ENCODE measurements at regions not wholly inside any gene's neighbourhood (a gene's known extent, or its start where the extent isn't known, plus 50 kb on each side); places are given as distances from the start of the nearest gene placed in this dataset.

DNA sequence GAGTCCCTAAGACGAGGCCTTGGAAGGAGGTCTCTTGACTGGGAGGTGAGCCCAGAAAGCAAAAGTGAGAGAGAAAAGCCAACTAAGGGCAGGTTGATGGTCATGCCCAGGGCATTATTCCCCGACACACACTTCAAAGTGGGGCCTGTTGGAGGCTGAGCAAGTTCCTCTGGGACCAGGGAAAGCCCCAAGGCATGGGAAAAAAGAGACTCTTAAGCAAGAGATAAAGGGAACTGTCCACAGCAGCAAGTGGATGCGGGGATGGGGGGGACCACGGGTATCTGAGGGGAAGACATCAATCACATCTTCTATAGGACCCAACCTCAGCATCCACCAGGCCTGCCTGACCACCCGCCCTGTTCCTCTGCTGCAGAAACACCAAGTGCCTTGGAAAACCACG, 119.9 kb upstream of the MAFB start:
- DNase-seq (ENCODE audit: low read depth), result no peak

DNA sequence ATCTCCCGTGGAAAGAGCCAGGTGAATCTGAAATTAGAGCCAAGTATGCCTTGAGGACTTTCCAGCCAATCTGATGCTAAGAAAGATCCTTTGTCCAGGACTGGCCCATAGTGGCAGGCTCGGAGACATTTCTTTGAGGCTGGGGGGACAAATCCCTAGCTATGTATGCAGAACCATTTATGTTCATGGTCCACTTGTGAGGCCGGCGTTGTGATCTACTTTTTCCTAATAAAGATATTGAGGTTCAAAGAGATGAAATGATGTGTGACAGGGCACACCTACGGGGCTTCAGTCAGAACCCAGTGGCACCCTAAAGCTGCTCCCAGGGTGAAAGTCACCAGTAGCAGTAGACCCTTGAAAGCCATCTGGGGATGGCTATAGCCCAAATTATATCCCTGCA, 120.3 kb upstream of the MAFB start:
- DNase-seq (ENCODE audit: low read depth), result no peak

DNA sequence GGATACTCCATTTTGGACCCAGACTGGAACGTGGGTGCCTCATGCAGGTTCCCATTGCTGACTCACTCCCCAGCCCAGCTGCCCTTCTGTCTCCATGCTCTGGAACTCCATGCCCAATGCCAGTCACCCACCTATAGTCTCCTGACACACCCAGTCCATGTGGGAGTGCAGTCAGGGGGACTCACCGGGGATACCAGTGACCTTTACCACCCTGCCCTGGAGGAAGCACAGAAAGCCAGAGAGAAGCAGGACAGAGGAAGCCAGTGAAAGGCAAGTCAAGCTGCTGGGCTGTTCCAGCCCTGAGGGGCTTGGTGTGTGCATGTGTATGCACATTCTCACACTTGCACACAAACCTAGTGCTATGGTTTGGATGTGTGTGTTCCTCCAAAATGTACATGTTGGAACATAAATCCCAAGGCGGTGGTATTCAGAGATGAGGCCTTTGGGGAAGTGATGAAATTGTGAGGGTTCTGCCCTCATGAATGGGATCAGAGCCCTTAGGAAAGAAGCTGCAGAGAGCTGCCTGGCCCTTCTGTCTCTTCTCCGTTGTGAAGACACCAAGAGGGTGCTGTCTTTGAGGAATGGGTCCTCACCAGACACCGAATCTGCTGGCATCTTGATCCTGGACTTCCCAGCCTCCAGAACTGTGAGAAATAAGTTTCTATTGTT, 121.4 kb upstream of the MAFB start:
- no peak for DNase-seq (ENCODE audit: low read depth)

DNA sequence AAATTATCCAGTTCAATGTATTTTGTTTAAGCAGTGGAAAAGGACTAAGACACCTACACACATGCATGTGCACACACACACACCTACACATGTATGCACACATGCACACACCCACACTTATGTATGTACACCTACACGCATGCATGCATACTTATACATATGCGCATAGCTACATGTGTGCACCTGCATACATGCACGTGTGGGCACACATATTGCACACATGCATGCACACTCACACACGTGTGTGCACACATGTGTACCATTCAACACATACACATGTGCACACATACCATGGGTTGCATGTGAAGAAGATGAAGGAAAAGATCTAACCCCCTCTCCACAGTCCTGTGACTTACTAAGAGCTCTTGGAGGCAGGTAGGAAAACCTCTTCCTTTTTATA, 122.0 kb upstream of the MAFB start:
- DNase-seq (ENCODE audit: low read depth), result no peak

DNA sequence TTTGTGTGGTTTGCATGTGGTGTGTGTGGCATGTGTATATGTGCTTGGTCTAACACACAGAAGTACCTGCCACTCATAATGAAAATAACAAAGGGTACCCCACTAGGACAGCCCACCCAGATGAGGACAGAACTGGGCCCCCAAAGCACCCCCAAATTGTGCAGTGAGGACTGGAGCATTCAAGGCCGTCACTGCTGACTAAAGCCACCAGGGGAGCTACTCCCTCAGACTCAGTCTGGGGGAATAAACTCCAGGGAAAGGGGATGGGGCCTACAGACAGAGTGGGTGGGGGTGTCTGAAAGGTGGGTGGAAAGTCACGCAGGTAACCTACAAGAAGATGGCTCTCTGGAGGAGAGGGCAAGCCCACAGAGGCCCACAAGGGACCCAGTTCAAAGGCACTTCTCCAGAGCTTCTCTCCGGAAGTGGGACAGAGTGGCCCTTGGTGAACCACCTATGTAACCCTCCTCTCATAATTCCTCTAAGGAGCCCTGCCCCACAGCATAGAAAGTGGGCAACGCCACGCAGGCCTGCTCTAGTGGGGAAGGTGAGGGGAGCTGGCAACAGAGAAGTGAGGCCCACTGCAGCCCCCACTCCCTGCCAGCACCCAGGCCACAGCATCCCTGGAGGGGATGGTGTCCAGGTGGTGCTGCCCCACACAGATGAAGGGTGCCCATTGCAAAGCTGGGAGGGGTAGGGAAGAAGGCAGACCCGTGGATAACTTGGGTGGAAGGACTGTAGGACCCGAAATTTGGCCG, 122.8 kb upstream of the MAFB start:
- no peak for DNase-seq (ENCODE audit: low read depth)

DNA sequence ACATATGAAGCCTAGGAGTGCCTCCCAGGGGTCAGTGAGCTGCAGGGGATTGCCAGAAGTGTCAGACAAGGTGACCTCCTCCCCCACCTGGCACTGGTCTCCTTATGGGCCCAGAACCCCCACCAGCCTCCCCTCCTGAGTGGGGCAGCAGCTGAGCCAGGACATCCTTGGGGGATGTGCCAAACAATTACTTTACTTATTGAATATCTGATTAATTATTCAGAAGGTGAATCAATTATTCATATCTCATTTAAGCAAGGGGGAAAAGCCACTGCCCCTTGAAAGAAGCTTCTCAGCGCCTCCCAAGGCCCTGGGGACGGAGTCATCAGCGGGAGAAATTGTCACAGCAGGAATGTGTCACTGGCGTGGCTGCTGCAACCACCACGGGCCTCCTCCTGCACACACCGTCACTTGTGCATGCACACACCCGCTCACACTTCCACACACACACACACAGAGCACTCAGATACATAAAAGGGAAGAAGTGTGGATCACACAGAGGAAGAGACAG, 123.4 kb upstream of the MAFB start:
- no peak for DNase-seq (ENCODE audit: low read depth)

DNA sequence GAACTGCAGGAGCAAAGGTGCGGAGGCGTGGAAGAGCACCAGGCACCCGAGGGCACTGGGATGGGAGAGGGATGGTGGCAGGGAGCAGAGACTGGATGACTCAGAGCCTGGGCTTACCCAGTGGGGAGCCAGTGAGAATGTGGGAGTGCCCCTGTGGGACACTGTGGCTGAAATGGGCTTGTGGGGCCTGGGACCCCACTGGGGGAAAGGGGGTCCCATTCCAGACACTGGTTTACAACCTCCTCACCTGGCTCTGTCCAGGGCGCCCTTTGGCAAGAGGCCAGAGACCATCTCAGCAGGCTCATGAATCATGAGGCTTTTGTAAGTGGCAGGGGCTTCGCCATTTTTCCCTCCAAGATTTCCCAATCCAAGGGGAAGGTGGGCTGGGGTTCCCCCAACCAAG, 124.0 kb upstream of the MAFB start:
- no peak for DNase-seq (ENCODE audit: low read depth)

DNA sequence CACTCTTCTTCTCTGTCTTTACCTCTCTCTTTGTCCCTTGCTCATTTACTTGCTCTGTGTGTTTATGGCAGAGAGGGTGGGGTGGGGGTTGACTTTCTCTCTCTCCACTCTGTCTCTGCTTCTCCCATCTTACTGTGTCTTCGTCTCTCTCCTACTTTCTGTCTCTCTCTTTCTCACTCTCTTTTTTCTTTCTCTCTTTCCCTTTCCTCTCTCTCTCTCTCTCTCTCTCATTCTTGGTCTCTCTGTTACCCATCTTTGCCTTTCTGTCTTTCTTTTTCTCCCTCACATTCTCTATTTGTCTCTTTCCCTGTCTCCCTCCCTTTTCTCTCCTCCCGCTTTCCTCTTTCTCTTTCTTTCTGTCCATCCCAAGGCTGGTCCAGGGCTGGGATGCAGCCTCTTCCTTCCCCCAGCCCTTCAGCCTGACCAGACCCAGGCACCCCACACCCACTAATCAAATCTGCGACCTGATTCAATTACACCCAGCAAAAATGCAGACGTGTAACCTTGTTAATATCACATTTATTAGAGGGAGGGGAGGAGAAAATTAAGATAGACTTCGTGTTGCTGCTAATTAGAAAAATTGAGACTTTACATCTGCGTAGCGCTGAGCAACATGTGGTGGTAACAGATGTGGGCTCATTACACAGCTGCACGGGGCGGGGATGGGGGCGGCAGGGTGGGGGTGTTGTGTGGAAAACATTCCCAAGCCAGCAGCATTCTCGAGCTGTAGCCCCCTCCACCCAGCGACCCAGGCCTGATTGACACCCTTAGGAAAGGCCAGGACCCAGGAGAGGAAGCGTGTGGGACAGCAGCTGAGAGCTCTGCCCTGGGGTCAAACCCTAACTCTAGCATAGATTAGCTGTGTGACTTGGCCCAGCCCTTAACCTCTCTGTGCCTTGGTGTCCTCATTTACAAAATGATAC, 124.9 kb upstream of the MAFB start:
- no peak for DNase-seq (ENCODE audit: low read depth)

DNA sequence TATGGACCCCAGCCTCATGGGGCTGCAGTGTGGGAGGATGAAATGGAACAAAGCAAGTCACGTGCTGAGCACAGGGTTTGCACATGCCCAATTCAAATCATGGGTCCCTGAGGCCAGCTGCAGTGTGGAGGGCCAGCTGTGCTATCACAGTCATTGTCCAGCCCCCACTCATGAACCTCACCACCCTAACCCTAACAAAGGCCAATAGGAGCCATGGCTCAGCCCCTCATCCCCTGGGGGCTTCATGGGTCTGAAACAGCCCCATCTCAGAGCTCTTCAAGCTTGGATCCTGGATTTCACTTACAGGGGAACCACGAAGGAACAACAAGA, 125.6 kb upstream of the MAFB start:
- no peak for DNase-seq (ENCODE audit: low read depth)

DNA sequence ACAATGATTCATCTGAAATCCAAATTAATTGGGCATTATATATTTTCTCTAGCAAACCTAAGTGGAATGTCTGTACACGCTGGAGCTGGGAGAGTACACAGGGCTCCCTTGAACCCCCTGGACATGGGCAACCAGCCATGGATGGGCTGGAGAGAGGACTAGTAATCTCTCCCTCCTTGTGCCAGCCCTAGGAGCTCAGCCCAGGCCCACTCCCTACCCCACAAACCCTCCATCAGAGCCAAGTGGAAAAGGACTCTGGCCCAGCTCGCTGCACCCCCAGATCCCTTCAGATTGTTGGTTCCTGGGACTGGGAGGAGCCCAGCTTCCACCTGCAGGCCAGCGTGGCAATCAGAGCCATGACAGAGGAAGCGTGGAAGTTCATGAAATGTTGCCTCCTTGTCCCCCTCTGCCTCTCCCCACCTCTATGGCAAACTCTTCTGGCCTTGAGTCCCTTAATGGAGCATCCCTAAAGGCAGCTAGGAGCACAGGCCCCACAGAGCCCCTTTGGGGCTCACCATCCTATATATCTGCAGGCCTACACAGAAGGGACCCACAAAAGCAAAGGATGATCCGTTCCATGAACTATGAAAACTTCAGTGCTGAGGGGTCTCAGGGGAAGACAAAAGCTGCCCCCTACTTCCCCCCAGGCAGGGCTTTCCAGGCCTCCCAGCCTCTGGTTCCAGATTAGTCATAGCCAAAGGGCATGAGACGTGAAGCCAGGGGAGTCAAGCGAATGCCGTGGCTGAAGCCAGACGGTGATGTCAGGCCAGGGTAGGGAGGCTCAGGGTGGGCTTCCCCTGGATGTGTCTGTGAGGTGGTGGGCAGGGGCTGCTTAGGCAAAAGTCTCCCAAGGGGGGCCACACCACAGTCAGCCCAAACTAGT, 126.4 kb upstream of the MAFB start:
- no peak for DNase-seq (ENCODE audit: low read depth)

DNA sequence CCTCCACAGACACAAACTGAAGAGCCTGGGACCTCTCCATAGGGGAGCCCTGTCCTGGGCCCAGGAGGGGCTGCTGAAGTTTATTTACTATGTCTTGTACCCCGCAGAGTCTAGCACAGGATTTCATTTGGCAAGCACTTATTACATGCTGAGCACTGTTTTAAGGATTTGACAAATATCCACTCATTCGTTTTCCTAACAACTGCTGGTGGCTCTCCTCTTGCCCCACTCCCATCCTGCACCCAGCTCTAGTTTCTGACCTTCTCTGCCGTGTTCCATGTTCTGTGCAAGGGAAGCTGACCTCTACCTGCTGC, 127.0 kb upstream of the MAFB start:
- DNase-seq (ENCODE audit: low read depth), result no peak

DNA sequence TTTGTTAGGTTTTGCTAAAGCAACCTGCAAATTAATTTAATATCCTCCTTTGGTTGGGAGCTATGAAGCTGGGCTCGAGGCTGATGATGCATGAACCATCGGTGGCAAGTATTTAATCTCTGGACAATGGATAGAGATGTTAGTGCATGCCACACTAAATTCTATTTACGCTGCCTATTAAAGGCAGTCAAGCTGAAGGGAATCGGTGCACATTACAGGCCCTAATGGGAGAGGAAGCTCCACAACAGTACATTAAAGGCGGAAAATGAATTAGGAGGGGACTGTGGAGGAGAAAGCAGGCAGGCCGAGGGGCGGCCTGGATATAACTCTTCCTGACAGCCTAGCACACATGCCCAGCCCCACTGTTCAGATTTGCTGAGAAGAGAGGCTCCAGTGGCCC, 132.4 kb upstream of the MAFB start:
- no peak for DNase-seq (ENCODE audit: low read depth)

DNA sequence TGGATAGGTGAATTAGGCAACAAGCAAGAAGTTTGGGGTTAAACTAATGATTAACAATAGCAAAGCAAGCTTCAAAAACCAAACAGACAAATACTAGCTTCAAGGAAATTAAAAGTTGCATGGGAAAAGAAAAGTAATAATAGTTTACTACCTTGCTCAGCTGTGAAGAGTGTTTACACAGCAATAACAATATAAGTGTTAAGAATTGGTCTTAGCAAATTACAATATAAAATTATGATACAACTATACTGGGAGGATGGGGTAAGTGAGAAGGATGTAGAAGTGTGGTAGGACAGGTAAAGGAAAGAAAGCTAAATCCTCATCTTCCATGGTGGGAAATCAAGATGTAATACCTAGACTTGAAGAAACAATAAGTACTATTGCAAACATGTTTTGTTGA, 137.7 kb upstream of the MAFB start:
- DNase-seq (ENCODE audit: low read depth), result no peak

DNA sequence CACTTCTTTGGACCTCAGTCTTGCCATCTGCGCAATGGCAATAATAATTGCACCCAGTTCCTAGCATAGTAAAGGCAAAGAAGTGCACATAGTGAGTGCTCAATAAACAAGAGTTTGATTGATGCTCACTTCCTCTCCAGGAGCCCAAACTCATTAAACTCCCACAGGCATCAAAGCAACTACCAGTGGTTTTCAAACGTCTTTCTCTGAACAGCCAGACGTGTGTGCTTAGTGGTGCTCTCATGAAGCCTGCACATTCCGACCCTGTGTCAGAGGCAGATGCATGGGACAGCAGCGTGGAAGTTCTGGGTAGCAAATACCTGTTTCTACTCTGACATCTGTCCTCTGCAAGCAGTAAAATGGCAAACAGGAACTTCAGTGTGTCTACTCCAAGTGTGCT, 146.3 kb upstream of the MAFB start:
- DNase-seq (ENCODE audit: low read depth), result no peak

DNA sequence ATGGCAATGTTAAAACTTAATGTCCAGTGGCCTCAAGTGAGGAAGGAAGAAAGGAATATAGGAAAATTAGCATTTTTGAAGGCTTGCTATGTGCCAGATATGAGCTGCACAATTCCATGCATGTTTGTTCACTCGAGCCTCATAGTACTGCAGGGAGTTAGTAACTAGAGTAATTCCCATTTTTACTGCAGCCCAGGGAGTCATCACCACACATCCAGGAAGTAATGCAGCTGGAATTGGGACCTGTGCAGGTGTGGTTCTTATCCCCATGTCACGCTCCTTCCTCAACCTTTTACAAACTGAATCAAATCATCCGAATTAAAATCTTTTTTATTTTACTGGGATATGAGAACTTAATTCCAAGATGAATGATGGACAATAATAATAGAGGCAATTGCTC, 149.5 kb upstream of the MAFB start:
- no peak for DNase-seq (ENCODE audit: low read depth)

DNA sequence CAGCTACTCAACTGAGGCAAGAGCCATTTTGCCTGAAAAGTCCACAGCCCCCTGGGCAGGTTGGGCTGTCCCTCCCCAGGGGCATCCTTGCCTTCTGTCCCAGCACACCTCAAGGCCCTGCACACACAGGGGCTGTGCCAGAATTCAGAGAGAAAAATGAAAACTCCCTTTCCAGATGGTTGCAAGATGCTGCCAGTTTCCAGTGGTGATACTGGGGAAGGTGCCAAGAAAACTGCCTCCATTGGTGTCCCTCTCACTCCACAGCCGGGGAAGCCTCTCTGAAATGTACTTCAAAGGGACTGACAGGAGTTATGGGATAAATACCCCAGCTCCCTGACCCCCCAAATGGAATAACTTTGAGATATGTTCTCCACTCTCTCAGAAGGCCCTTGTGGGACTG, 154.2 kb upstream of the MAFB start:
- DNase-seq (ENCODE audit: low read depth), result no peak

DNA sequence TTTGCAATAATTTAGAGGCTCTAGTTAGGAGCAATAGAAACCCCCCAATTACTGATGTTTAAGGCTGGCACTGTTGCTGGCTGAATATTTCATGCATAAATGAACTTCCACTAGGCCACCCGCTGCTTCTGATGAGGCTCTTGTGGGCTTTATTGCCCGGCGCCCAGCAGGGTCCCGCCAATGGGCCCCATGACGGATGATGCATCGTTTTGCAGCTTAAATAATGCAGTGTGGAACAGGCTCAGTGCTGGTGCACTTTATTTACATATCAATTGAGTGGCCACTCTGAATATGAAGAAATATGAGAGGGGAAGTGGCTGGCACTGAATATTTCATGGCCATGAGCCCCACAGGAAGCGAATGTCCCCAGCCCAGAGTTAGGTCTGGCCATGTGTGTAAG, 155.3 kb upstream of the MAFB start:
- DNase-seq (ENCODE audit: low read depth), result no peak

DNA sequence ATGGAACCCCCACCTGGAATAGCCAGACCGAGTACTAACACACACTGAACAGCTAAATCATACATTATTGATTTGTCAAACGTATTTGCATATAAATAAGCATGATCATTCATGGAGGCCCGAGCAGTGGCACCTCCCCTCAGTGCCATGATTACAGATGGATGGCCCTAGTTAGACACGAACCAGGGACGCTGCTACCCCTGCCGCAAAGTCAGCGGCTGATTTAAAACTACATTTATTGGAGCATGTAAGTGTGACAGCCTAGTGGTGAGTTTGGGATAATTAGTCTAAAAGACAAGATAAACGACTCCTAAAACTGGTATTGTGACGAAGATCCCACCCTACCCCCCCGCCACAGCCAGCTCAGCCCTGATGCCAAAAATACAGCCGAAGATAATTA, 159.1 kb upstream of the MAFB start:
- no peak for DNase-seq (ENCODE audit: low read depth)

DNA sequence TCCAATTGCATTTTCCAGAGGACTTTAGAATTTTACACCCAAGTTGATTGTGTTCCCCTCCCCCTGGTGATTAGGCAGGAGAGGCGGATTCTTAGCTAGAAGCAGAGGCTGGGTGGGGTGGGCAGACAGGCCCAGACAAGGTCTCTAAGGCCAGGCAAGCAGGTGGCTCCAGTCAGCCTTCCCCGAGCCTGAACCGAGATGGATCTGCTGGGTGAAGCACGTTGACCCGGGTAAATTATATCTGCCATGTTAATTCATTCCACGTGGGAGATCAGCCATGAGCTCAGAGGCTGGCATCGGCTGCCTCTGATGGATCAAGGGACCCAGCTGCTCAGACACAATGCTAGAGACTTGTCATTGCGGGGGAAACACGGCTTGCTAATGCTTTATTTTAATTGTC, 159.5 kb upstream of the MAFB start:
- no peak for DNase-seq (ENCODE audit: low read depth)

DNA sequence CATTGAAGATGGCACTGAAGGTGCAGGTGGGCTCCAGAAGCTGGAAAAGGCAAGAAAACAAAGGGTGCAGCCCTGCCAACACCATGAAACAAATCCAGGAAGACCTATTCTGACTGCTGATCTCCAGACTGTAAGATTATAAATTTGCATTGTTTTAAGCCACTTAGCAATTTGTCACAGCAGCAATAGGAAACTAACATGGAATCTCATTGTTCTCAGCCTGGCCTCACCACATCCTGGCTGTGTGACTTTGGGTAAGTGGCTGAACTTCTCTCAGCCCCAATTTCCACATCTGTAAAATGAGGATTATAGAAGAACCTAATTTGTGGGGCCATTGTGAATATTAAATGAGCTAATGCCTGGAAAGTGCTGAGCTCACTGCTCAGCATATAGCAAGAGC, 160.4 kb upstream of the MAFB start:
- no peak for DNase-seq (ENCODE audit: low read depth)

DNA sequence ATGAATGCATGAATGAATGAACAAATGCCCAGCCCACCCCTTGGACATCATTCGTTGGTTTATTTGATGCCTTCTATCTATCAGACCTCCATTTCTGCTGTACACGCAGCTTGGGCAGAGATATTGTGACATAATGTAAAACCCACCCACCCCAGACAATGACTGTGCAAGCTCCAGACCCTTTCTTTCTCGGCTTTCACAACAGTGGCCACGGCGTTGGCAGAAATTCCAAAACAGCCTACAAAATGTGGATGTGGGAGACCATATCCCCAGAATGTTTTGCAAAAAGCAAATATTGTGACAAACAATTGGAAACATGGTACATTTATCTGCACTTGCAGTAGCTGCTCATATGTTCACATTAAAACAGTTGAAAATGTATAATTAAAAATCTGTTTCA, 162.0 kb upstream of the MAFB start:
- no peak for DNase-seq (ENCODE audit: low read depth)

DNA sequence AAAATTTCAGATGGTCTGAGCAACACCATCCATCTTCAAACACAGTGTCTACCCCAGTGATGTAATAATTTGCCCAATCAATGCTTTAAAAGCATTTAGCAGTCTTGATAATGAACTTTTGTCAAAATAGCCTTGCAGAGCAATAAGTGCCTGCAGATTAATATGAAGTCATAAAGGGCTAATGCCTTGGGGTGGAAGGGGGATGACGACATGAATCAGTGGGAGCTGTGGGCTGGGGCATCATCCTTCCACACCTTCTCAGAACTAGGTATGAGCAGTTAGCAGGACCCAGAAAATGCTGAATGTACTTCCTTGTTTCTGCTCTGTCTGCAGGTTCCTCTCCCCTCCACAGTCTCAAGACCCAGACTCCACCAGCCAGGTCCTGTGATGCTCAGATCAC, 166.2 kb upstream of the MAFB start:
- no peak for DNase-seq (ENCODE audit: low read depth)

All from non-pigmented ciliary epithelial cell (primary cell).